ENCODE measurements at regions not wholly inside any gene's neighbourhood (a gene's known extent, or its start where the extent isn't known, plus 50 kb on each side); places are given as distances from the start of the nearest gene placed in this dataset.

DNA sequence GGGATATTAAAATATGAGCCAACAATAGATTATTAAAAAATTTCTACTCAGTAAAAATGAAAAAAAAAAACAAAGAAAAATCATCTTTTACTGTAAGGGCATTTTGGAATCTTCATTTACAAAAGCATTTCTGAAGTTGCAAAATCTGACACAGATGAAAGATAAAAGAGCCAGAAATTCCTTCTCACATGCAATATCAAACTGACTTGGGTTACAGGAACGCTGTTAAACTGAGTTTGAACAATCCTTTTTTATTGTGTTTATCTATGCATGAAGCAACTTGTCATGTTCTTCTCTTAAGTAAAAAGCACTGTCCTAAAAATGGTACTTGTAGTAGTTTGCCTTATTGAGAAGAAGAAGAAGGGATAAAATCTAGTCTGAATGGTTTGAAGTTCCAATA, 468.5 kb upstream of the KCNMB2 start:
- CTCF ChIA-PET: interaction anchor here (0.6 kb wide), 1 partner anchor 1122 kb away, joined by 3 read pairs; no protein-coding TSS in a partner anchor
- POLR2A ChIA-PET: interaction anchor here (1.2 to 1.5 kb wide), 2 partner anchors 9 to 11 kb away, joined by 3 read pairs; no protein-coding TSS in a partner anchor

DNA sequence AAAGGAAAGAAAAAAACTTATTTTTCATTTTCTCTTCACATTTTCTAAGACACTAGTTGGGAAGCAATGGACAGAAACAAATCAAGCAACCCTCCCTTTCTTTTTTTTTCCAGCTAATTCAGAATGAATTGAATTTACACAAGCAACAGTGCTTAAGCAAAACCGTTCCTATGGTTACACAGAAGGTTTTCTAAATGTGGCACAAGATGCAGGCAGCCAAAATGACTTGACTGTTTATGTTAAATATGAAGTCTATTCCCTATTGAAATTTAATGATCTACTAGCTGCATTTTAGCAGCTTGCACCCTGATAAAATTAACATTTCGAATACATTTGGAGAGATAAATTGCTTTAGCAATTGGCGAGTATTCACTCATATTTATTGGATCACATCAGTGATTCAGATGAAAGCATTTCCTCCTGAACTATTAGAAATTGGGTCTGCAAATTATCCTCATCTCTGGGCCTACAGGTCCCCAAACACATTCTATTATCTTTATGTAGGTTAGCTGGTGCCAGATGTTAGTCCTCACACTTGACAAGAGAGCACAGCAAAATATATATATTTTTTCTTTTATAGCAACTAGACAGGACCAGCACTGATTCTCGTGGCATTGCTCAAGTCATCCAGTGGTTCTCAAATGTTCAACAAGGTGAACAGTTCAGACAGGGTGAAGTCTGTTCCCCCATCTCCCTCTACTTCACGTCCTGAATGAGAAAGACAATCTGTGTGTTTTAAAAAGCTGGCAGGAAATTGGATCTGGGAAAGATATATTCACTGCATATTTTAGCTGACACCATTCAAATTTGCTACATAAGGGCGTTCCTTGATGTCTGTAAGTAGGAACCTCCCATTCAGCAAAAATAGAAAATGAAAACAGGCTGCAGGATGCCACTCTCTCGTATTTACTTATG, 463.6 kb upstream of the KCNMB2 start:
- TF ChIP-seq, protein P1, sequence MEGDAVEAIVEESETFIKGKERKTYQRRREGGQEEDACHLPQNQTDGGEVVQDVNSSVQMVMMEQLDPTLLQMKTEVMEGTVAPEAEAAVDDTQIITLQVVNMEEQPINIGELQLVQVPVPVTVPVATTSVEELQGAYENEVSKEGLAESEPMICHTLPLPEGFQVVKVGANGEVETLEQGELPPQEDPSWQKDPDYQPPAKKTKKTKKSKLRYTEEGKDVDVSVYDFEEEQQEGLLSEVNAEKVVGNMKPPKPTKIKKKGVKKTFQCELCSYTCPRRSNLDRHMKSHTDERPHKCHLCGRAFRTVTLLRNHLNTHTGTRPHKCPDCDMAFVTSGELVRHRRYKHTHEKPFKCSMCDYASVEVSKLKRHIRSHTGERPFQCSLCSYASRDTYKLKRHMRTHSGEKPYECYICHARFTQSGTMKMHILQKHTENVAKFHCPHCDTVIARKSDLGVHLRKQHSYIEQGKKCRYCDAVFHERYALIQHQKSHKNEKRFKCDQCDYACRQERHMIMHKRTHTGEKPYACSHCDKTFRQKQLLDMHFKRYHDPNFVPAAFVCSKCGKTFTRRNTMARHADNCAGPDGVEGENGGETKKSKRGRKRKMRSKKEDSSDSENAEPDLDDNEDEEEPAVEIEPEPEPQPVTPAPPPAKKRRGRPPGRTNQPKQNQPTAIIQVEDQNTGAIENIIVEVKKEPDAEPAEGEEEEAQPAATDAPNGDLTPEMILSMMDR (IDR thresholded peaks at IDR 0.05; ENCODE audit: unreplicated experiment): no peak
- Mint-ChIP-seq H3K4me3 (ENCODE audit: unreplicated experiment) (no peak overlapping the region), H3K4me1 (ENCODE audit: insufficient read depth, unreplicated experiment) (peaks cover 6% of the 10 kb centered on the region), H3K27ac (ENCODE audit: low read depth, unreplicated experiment) (no peak overlapping the region), H3K27me3 (ENCODE audit: insufficient read depth, unreplicated experiment) (no peaks in the 10 kb centered on the region), H3K36me3 (ENCODE audit: insufficient read depth, unreplicated experiment) (no peaks in the 10 kb centered on the region), H3K9me3 (ENCODE audit: unreplicated experiment) (no peaks in the 10 kb centered on the region)
- BruUV-seq (replicated peaks): no TSS peak
- no peak for DNase-seq (ENCODE audit: unreplicated experiment)
- CTCF ChIA-PET: interaction anchor here (0.7 kb wide), 1 partner anchor 123 kb away, joined by 3 read pairs; no protein-coding TSS in a partner anchor
- intact Hi-C loops (cut with micrococcal nuclease): no loop called here
- POLR2A ChIA-PET: no interaction called here

More for the DNA sequence above, 468.5 kb upstream of the KCNMB2 start:
- Mint-ChIP-seq H3K9me3 (ENCODE audit: unreplicated experiment) (no peaks in the 10 kb centered on the region), H3K4me1 (ENCODE audit: insufficient read depth, unreplicated experiment) (no peaks in the 10 kb centered on the region), H3K4me3 (ENCODE audit: unreplicated experiment) (no peak overlapping the region), H3K27me3 (ENCODE audit: insufficient read depth, unreplicated experiment) (no peaks in the 10 kb centered on the region), H3K36me3 (ENCODE audit: insufficient read depth, unreplicated experiment) (no peaks in the 10 kb centered on the region), H3K27ac (ENCODE audit: low read depth, unreplicated experiment) (no peak overlapping the region)
- intact Hi-C loops (cut with micrococcal nuclease): no loop called here
- no TSS peak for BruUV-seq (replicated peaks)
- no peak for DNase-seq (ENCODE audit: unreplicated experiment)
- TF ChIP-seq, protein P1 (IDR thresholded peaks at IDR 0.05; ENCODE audit: unreplicated experiment): no peak

DNA sequence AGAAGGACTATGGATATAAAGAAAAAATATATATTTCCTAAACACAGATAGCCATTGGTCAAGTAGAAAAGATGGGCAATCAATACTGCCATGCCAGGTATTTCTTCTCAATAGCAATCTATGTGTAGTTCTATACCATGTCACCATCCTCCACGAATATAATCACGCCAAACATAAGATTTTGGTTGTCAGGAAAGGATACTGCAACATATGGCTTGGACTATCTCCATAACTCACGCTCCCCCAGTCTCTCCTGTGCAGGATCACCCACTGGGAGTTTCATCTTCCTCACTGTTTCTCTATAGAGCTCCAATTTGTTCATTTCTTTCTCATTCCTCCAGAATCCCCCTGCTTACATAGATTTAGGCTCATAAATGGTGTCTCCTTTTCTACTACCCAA, 462.9 kb upstream of the KCNMB2 start:
- Mint-ChIP-seq H3K4me1 (ENCODE audit: insufficient read depth, unreplicated experiment) (peaks cover 6% of the 10 kb centered on the region), H3K27me3 (ENCODE audit: insufficient read depth, unreplicated experiment) (no peaks in the 10 kb centered on the region), H3K27ac (ENCODE audit: low read depth, unreplicated experiment) (no peak overlapping the region), H3K36me3 (ENCODE audit: insufficient read depth, unreplicated experiment) (no peaks in the 10 kb centered on the region), H3K4me3 (ENCODE audit: unreplicated experiment) (no peak overlapping the region), H3K9me3 (ENCODE audit: unreplicated experiment) (no peaks in the 10 kb centered on the region)
- TF ChIP-seq, protein P1 (IDR thresholded peaks at IDR 0.05; ENCODE audit: unreplicated experiment): no peak
- ChIA-PET POLR2A (no interaction called here), CTCF (interaction anchor here (0.7 kb wide), 2 partner anchors 12 to 122 kb away, joined by 3 read pairs; no protein-coding TSS in a partner anchor)
- BruUV-seq (replicated peaks): no TSS peak
- no peak for DNase-seq (ENCODE audit: unreplicated experiment)
- intact Hi-C loops (cut with micrococcal nuclease): no loop called here

DNA sequence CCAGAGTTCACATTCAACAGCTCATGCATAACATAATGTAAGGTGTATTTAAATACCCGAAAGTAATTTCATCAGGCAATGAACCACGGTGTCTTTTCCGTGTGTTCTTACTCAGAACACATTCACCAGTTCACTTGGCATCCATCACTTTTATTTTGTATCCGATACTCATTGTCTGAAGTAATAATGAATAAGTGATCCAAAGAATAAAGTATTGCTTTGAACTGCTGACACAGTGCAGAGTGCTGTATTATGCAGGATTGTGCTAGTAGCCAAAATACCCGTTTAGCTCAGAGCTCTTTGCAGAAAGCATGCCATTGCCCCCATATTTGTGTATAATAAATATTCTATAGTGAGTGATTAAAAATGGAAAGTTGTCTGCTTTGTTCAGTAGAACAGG, 460.9 kb upstream of the KCNMB2 start:
- H3K9me3 Mint-ChIP-seq (ENCODE audit: unreplicated experiment): no peaks in the 10 kb centered on the region
- CTCF ChIA-PET: no interaction called here
- H3K4me1 Mint-ChIP-seq (ENCODE audit: insufficient read depth, unreplicated experiment): peaks cover 6% of the 10 kb centered on the region
- BruUV-seq (replicated peaks): no TSS peak
- intact Hi-C loops (cut with micrococcal nuclease): no loop called here
- TF ChIP-seq, protein P1 (IDR thresholded peaks at IDR 0.05; ENCODE audit: unreplicated experiment): no peak
- no peak for DNase-seq (ENCODE audit: unreplicated experiment)
- no peaks in the 10 kb centered on the region for H3K27me3 Mint-ChIP-seq (ENCODE audit: insufficient read depth, unreplicated experiment)
- no peaks in the 10 kb centered on the region for H3K36me3 Mint-ChIP-seq (ENCODE audit: insufficient read depth, unreplicated experiment)
- H3K4me3 Mint-ChIP-seq (ENCODE audit: unreplicated experiment): no peak overlapping the region
- POLR2A ChIA-PET: no interaction called here
- no peak overlapping the region for H3K27ac Mint-ChIP-seq (ENCODE audit: low read depth, unreplicated experiment)
